ENCODE measurements at regions not wholly inside any gene's neighbourhood (a gene's known extent, or its start where the extent isn't known, plus 50 kb on each side); places are given as distances from the start of the nearest gene placed in this dataset.
"Not testable (repeated sequence)": the region's sequence is repeated elsewhere in the genome, so short reads cannot be mapped to it uniquely, and the experiment has no call there.

GRCh38 chr3:153944084-153944483, 177.1 kb upstream of the ARHGEF26 start:
- no peak for DNase-seq

GRCh38 chr3:153951276-153951675, 169.9 kb upstream of the ARHGEF26 start:
- DNase-seq: no peak

GRCh38 chr3:153952091-153952490, 169.1 kb upstream of the ARHGEF26 start:
- DNase-seq: no peak

GRCh38 chr3:153956613-153957012, 164.6 kb upstream of the ARHGEF26 start:
- DNase-seq: no peak

- DNase-seq: no peak
Observed at GRCh38 chr3:153957421-153957820, 163.8 kb upstream of the ARHGEF26 start.

GRCh38 chr3:153958635-153959595, 162.3 kb upstream of the ARHGEF26 start:
- no peak for DNase-seq

GRCh38 chr3:153960458-153961074, 160.6 kb upstream of the ARHGEF26 start:
- DNase-seq: no peak

GRCh38 chr3:153961494-153961893, 159.7 kb upstream of the ARHGEF26 start:
- DNase-seq: no peak

GRCh38 chr3:153963012-153963411, 158.2 kb upstream of the ARHGEF26 start:
- no peak for DNase-seq

- DNase-seq: no peak
Observed at GRCh38 chr3:153967260-153967659, 153.9 kb upstream of the ARHGEF26 start.

GRCh38 chr3:153970047-153970446, 151.1 kb upstream of the ARHGEF26 start:
- no peak for DNase-seq

- DNase-seq: peak; percentile 14
Observed at GRCh38 chr3:153970741-153971347, 150.3 kb upstream of the ARHGEF26 start.

GRCh38 chr3:153972862-153973261, 148.3 kb upstream of the ARHGEF26 start:
- DNase-seq: no peak

- DNase-seq: no peak
Observed at GRCh38 chr3:153973722-153974265, 147.4 kb upstream of the ARHGEF26 start.

- no peak for DNase-seq
Observed at GRCh38 chr3:153974614-153975013, 146.6 kb upstream of the ARHGEF26 start.

- DNase-seq: peak; percentile 85
Observed at GRCh38 chr3:153976891-153977554, 144.2 kb upstream of the ARHGEF26 start.

GRCh38 chr3:153978006-153978405, 143.2 kb upstream of the ARHGEF26 start:
- DNase-seq: no peak

- DNase-seq: no peak
Observed at GRCh38 chr3:153979418-153980251, 141.6 kb upstream of the ARHGEF26 start.

- DNase-seq: no peak
Observed at GRCh38 chr3:153980252-153980590, 141.0 kb upstream of the ARHGEF26 start.

- not testable (repeated sequence) for DNase-seq
Observed at GRCh38 chr3:153997364-153997763, 123.8 kb upstream of the ARHGEF26 start.

GRCh38 chr3:154003649-154004048, 117.5 kb upstream of the ARHGEF26 start:
- no peak for DNase-seq

- DNase-seq: no peak
Observed at GRCh38 chr3:154011036-154011435, 110.2 kb upstream of the ARHGEF26 start.
